Prostate gland (tissue), 2 donors: ENCODE measurements at regions not wholly inside any gene's neighbourhood (a gene's known extent, or its start where the extent isn't known, plus 50 kb on each side); places are given as distances from the start of the nearest gene placed in this dataset.

ENCODE experiments used
- CTCF ChIP-seq, 4 experiments: fragments of 200-600 bp in 2 of 4; fragments of 450-650 bp in 2 of 4; sonication (generic) in 2 of 4; IDR thresholded peaks; 1 replicate in 3 of 4; 2 replicates in 1 of 4; pipeline ENCODE4 v1.5.1; 2016 to 2019; ENCODE audit warnings: antibody characterized with exemption in 4 of 4, mild to moderate bottlenecking in 2 of 4, moderate library complexity in 2 of 4
- POLR2AphosphoS5 ChIP-seq: sonication (generic); formaldehyde crosslinking; IDR thresholded peaks from one replicate; pipeline ENCODE4 v1.6.1; 2017; ENCODE audit warnings: antibody characterized with exemption

GRCh38 chr18:41373612-41374011 is 581.4 kb upstream of the PIK3C3 start:
- TF ChIP-seq CTCF (IDR thresholded peaks at IDR 0.05) (no peak), POLR2AphosphoS5 (no peak)
